HEK293 (cell line): ENCODE measurements at regions not wholly inside any gene's neighbourhood (a gene's known extent, or its start where the extent isn't known, plus 50 kb on each side); places are given as distances from the start of the nearest gene placed in this dataset.

ENCODE experiments used
- CTCF ChIA-PET: fragments of 350-600 bp; formaldehyde crosslinking; extraction: SDS; loops from one replicate; lab custom pipeline; 2021; ENCODE audit warnings: antibody characterized with exemption; lab: Yijun Ruan, JAX
- POLR2A ChIA-PET: fragments of 300-600 bp; formaldehyde crosslinking; extraction: SDS; loops from one replicate; lab custom pipeline; 2020; ENCODE audit warnings: antibody characterized with exemption, inconsistent platforms; lab: Yijun Ruan, JAX
- H3K27ac ChIP-seq: fragments of 200-500 bp; sonication (Bioruptor generic); 2 replicates; pipeline ENCODE4 v1.5.1; 2014; ENCODE audit warnings: low read depth, low read length, control low read depth, inconsistent platforms; ENCODE audit errors: extremely low read depth
- H3K36me3 ChIP-seq, 2 experiments: fragments of 200-500 bp in 1 of 2; sonication (Bioruptor generic) in 1 of 2; 1 replicate in 1 of 2; 2 replicates in 1 of 2; pipeline ENCODE4 v1.5.1; 2014 to 2017; ENCODE audit warnings: inconsistent platforms in 2 of 2, low read length in 2 of 2; ENCODE audit not compliant: control insufficient read depth in 2 of 2, insufficient read depth in 1 of 2
- H3K4me1 ChIP-seq: fragments of 200-500 bp; sonication (Bioruptor generic); 2 replicates; pipeline ENCODE4 v1.5.1; 2014; ENCODE audit warnings: mild to moderate bottlenecking, low read length, inconsistent platforms; ENCODE audit not compliant: control insufficient read depth, insufficient read depth
- H3K4me3 ChIP-seq: 2 replicates; pipeline ENCODE4 v1.5.1; 2011; ENCODE audit warnings: low read depth, mild to moderate bottlenecking, control low read depth, low read length, moderate library complexity
- H3K9me3 ChIP-seq: fragments of 200-500 bp; sonication (Bioruptor generic); 2 replicates; pipeline ENCODE4 v1.5.1; 2014; ENCODE audit warnings: low read depth, low read length, inconsistent platforms; ENCODE audit not compliant: control insufficient read depth, insufficient read depth
- IKZF3 ChIP-seq: fragments of 450-650 bp; IDR thresholded peaks from 2 replicates; pipeline ENCODE4 v1.5.0; 2018; ENCODE audit warnings: missing biosample characterization, mild to moderate bottlenecking, missing genetic modification characterization, moderate library complexity
- KLF9 ChIP-seq: fragments of 450-650 bp; formaldehyde crosslinking; IDR thresholded peaks from 2 replicates; pipeline ENCODE4 v1.5.1; 2016; ENCODE audit warnings: missing biosample characterization, missing genetic modification characterization, low read depth
- OSR2 ChIP-seq: fragments of 450-650 bp; formaldehyde crosslinking; IDR thresholded peaks from 2 replicates; pipeline ENCODE4 v1.5.1; 2016; ENCODE audit warnings: missing biosample characterization, missing genetic modification characterization
- RBAK ChIP-seq: fragments of 450-650 bp; formaldehyde crosslinking; IDR thresholded peaks from 2 replicates; pipeline ENCODE4 v1.5.1; 2016; ENCODE audit warnings: missing biosample characterization, missing genetic modification characterization
- SETDB1 ChIP-seq: IDR thresholded peaks from one replicate; pipeline ENCODE4 v1.6.1; 2017; ENCODE audit warnings: mild to moderate bottlenecking, low read length, moderate library complexity, mixed read lengths; ENCODE audit not compliant: insufficient read length
- SP2 ChIP-seq: fragments of 450-650 bp; formaldehyde crosslinking; IDR thresholded peaks from 2 replicates; pipeline ENCODE4 v1.5.1; 2016; ENCODE audit warnings: missing biosample characterization, missing genetic modification characterization
- TRIM28 ChIP-seq: IDR thresholded peaks from 2 replicates; pipeline ENCODE4 v1.6.1; 2011; ENCODE audit warnings: low read length, control low read depth, borderline replicate concordance
- YY1 ChIP-seq: fragments of 450-650 bp; formaldehyde crosslinking; IDR thresholded peaks from 2 replicates; pipeline ENCODE4 v1.5.1; 2018; ENCODE audit warnings: missing biosample characterization, missing genetic modification characterization
- YY2 ChIP-seq: fragments of 450-650 bp; formaldehyde crosslinking; IDR thresholded peaks from 2 replicates; pipeline ENCODE4 v1.5.1; 2016; ENCODE audit warnings: missing biosample characterization, missing genetic modification characterization
- ZBTB11 ChIP-seq: fragments of 450-650 bp; formaldehyde crosslinking; conservative IDR thresholded peaks from 2 replicates; pipeline ENCODE4 v1.5.1; 2016; ENCODE audit warnings: low read depth, missing biosample characterization, missing genetic modification characterization
- ZNF157 ChIP-seq: fragments of 450-650 bp; formaldehyde crosslinking; IDR thresholded peaks from 2 replicates; pipeline ENCODE4 v1.5.1; 2016; ENCODE audit warnings: missing biosample characterization, missing genetic modification characterization
- ZNF19 ChIP-seq: fragments of 450-650 bp; formaldehyde crosslinking; IDR thresholded peaks from 2 replicates; pipeline ENCODE4; 2016; ENCODE audit warnings: missing biosample characterization, missing genetic modification characterization, low read depth
- ZNF274 ChIP-seq, 2 experiments: fragments of 200-500 bp in 1 of 2; fragments of 450-650 bp in 1 of 2; sonication (Bioruptor generic) in 1 of 2; formaldehyde crosslinking in 1 of 2; IDR thresholded peaks; 2 replicates each; pipeline versions ENCODE4 v1.5.1 to v1.6.1; 2014 to 2016; ENCODE audit warnings: borderline replicate concordance in 1 of 2, inconsistent platforms in 1 of 2, low read length in 1 of 2, missing biosample characterization in 1 of 2, missing genetic modification characterization in 1 of 2
- ZNF311 ChIP-seq: fragments of 450-650 bp; formaldehyde crosslinking; IDR thresholded peaks from 2 replicates; pipeline ENCODE4 v1.5.1; 2017; ENCODE audit warnings: missing biosample characterization, missing genetic modification characterization, borderline replicate concordance
- ZNF324 ChIP-seq: fragments of 450-650 bp; formaldehyde crosslinking; IDR thresholded peaks from 2 replicates; pipeline ENCODE4 v1.5.1; 2016; ENCODE audit warnings: missing biosample characterization, missing genetic modification characterization
- ZNF341 ChIP-seq: fragments of 450-650 bp; formaldehyde crosslinking; IDR thresholded peaks from 2 replicates; pipeline ENCODE4; 2016; ENCODE audit warnings: low read depth, missing biosample characterization, missing genetic modification characterization
- ZNF449 ChIP-seq: fragments of 450-650 bp; formaldehyde crosslinking; IDR thresholded peaks from 2 replicates; pipeline ENCODE4 v1.5.1; 2017; ENCODE audit warnings: missing biosample characterization, mild to moderate bottlenecking, missing genetic modification characterization, moderate library complexity
- ZNF654 ChIP-seq: fragments of 450-650 bp; formaldehyde crosslinking; IDR thresholded peaks from 2 replicates; pipeline ENCODE4 v1.5.1; 2016; ENCODE audit warnings: low read depth, missing biosample characterization, missing genetic modification characterization
- ZNF658 ChIP-seq: fragments of 450-650 bp; formaldehyde crosslinking; IDR thresholded peaks from 2 replicates; pipeline ENCODE4; 2016; ENCODE audit warnings: missing biosample characterization, missing genetic modification characterization
- ZNF670 ChIP-seq: fragments of 450-650 bp; formaldehyde crosslinking; IDR thresholded peaks from 2 replicates; pipeline ENCODE4 v1.5.1; 2016; ENCODE audit warnings: missing biosample characterization, missing genetic modification characterization, low read depth
- ZNF777 ChIP-seq: fragments of 450-650 bp; formaldehyde crosslinking; IDR thresholded peaks from 2 replicates; pipeline ENCODE4 v1.5.1; 2017; ENCODE audit warnings: missing biosample characterization, missing genetic modification characterization, borderline replicate concordance
- ZNF843 ChIP-seq: fragments of 450-650 bp; formaldehyde crosslinking; IDR thresholded peaks from 2 replicates; pipeline ENCODE4 v1.5.1; 2016; ENCODE audit warnings: missing biosample characterization, missing genetic modification characterization
- ZXDB ChIP-seq: fragments of 450-650 bp; formaldehyde crosslinking; IDR thresholded peaks from 2 replicates; pipeline ENCODE4 v1.5.1; 2016; ENCODE audit warnings: missing biosample characterization, missing genetic modification characterization
- TF ChIP-seq, protein P1 (sequence below): IDR thresholded peaks from 2 replicates; pipeline ENCODE4 v1.6.1; 2011; ENCODE audit warnings: mild to moderate bottlenecking, low read depth, low read length, borderline replicate concordance
- TF ChIP-seq, protein P2 (sequence below): fragments of 450-650 bp; formaldehyde crosslinking; IDR thresholded peaks from 2 replicates; pipeline ENCODE4 v1.5.1; 2017; ENCODE audit warnings: missing biosample characterization, missing genetic modification characterization

- TF ChIP-seq ZBTB11 (tag by site-specific recombination) = peak; percentile 64
Observed at GRCh38 chr18:66141716-66142115, 390.9 kb downstream of the CDH7 start (continued).

DNA sequence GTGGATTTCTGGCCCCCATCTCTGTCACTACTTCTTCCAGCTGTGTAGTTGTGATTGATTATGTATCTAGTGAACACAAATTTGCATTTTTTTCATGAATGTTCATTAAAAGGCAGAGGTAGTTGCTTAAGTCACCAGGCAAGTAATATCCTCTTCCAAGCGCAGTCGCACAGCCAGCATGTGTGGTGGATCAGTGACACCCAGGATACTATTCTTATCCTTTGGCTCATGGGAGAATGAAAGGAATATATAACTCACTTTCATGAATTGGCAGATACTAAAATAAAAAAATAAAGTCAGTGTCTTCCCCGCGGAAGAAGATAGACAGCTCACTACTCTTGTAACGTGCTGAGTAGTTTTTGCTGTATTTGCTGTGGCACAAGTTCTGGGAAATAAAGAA, 387.8 kb downstream of the CDH7 start:
- H3K9me3 ChIP-seq = no peaks in the 10 kb centered on the region
- no peak overlapping the region for H3K27ac ChIP-seq
- TF ChIP-seq RBAK (no peak), SETDB1 (no peak), ZNF274 (IDR thresholded peaks at IDR 0.05; ENCODE audit: low read length) (no peak), ZNF274 (tag by site-specific recombination; IDR thresholded peaks at IDR 0.05; ENCODE audit: borderline replicate concordance) (no peak), ZNF19 (no peak), YY1 (tag by site-specific recombination) (no peak), ZNF324 (tag by site-specific recombination) (no peak), ZNF843 (tag by site-specific recombination) (no peak)
- no peaks in the 10 kb centered on the region for H3K4me1 ChIP-seq
- H3K4me3 ChIP-seq = no peak overlapping the region
- POLR2A ChIA-PET = no interaction called here
- CTCF ChIA-PET = no interaction called here
- no peaks in the 10 kb centered on the region for H3K36me3 ChIP-seq

- no peak for TF ChIP-seq IKZF3 (tag by site-specific recombination)
- TF ChIP-seq ZNF670 = no peak
- no peak for TF ChIP-seq ZNF654 (tag by site-specific recombination)
- no peak for TF ChIP-seq ZXDB
- no peak for TF ChIP-seq ZNF341 (tag by site-specific recombination)
- no peak for TF ChIP-seq SP2 (tag by site-specific recombination)
- TF ChIP-seq, protein P1, sequence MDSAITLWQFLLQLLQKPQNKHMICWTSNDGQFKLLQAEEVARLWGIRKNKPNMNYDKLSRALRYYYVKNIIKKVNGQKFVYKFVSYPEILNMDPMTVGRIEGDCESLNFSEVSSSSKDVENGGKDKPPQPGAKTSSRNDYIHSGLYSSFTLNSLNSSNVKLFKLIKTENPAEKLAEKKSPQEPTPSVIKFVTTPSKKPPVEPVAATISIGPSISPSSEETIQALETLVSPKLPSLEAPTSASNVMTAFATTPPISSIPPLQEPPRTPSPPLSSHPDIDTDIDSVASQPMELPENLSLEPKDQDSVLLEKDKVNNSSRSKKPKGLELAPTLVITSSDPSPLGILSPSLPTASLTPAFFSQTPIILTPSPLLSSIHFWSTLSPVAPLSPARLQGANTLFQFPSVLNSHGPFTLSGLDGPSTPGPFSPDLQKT = no peak
- TF ChIP-seq ZNF157 (tag by site-specific recombination) = no peak
- CTCF ChIA-PET = no interaction called here
- no peaks in the 10 kb centered on the region for H3K36me3 ChIP-seq
Observed at GRCh38 chr18:66136039-66136438, 385.2 kb downstream of the CDH7 start.

GRCh38 chr18:66129248-66129647, 378.4 kb downstream of the CDH7 start:
- Histone ChIP-seq H3K4me1 (no peaks in the 10 kb centered on the region), H3K9me3 (no peaks in the 10 kb centered on the region), H3K36me3 (no peaks in the 10 kb centered on the region), H3K4me3 (no peak overlapping the region), H3K27ac (no peak overlapping the region)
- ChIA-PET POLR2A (no interaction called here), CTCF (interaction anchor here (0.6 kb wide), 1 partner anchor 347 kb away, joined by 3 read pairs; no protein-coding TSS in a partner anchor)
- TF ChIP-seq ZNF658 (tag by site-specific recombination) (no peak), ZNF777 (tag by site-specific recombination) (no peak), KLF9 (no peak), ZNF449 (tag by site-specific recombination) (no peak), YY2 (tag by site-specific recombination) (no peak), OSR2 (tag by site-specific recombination) (no peak), TRIM28 (no peak), ZNF311 (no peak)
- TF ChIP-seq, protein P2, sequence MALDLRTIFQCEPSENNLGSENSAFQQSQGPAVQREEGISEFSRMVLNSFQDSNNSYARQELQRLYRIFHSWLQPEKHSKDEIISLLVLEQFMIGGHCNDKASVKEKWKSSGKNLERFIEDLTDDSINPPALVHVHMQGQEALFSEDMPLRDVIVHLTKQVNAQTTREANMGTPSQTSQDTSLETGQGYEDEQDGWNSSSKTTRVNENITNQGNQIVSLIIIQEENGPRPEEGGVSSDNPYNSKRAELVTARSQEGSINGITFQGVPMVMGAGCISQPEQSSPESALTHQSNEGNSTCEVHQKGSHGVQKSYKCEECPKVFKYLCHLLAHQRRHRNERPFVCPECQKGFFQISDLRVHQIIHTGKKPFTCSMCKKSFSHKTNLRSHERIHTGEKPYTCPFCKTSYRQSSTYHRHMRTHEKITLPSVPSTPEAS (tag by site-specific recombination) = no peak

More at GRCh38 chr18:66136039-66136438, 385.2 kb downstream of the CDH7 start:
- no peak overlapping the region for H3K27ac ChIP-seq
- no peaks in the 10 kb centered on the region for H3K4me1 ChIP-seq
- H3K4me3 ChIP-seq = no peak overlapping the region
- no peaks in the 10 kb centered on the region for H3K9me3 ChIP-seq
- POLR2A ChIA-PET = no interaction called here
